ENCODE measurements at regions not wholly inside any gene's neighbourhood (a gene's known extent, or its start where the extent isn't known, plus 50 kb on each side); places are given as distances from the start of the nearest gene placed in this dataset.

DNA sequence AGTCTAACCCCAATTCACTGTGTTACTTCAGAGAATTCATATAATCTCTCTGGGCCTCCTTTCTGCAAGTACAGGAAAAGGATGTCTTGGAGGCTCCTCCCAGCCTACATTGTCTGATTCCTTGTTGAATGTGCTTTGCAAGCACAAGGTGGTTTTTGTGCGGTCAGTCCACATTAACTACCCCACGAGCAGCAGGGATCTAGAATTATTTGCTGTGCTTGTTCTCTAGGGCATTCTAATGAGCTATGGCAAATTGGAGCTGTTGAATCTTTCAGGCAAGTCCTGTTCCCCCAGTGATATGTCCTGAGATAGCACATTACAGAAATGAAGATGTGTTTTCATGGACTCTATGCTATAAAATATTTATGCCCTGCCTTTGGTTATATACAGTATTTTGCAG lies 349.4 kb downstream of the SLC4A3 start:
- TF ChIP-seq, protein P1, sequence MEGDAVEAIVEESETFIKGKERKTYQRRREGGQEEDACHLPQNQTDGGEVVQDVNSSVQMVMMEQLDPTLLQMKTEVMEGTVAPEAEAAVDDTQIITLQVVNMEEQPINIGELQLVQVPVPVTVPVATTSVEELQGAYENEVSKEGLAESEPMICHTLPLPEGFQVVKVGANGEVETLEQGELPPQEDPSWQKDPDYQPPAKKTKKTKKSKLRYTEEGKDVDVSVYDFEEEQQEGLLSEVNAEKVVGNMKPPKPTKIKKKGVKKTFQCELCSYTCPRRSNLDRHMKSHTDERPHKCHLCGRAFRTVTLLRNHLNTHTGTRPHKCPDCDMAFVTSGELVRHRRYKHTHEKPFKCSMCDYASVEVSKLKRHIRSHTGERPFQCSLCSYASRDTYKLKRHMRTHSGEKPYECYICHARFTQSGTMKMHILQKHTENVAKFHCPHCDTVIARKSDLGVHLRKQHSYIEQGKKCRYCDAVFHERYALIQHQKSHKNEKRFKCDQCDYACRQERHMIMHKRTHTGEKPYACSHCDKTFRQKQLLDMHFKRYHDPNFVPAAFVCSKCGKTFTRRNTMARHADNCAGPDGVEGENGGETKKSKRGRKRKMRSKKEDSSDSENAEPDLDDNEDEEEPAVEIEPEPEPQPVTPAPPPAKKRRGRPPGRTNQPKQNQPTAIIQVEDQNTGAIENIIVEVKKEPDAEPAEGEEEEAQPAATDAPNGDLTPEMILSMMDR (IDR thresholded peaks at IDR 0.05 in 4 of 5, conservative IDR thresholded peaks at IDR 0.05 in 1 of 5): no peak
- no peak for TF ChIP-seq POLR2A (IDR thresholded peaks at IDR 0.05)

Measured in gastrocnemius medialis (tissue), 4 donors.